MM.1S (cell line): ENCODE measurements at regions not wholly inside any gene's neighbourhood (a gene's known extent, or its start where the extent isn't known, plus 50 kb on each side); places are given as distances from the start of the nearest gene placed in this dataset.
"Not testable (repeated sequence)": the region's sequence is repeated elsewhere in the genome, so short reads cannot be mapped to it uniquely, and the experiment has no call there.

ENCODE experiments used
- DNase-seq: peaks from one replicate; pipeline ENCODE4 v3.0.0-alpha.2; 2015
- H2AFZ ChIP-seq: fragments of 300-600 bp; sonication (generic); 2 replicates; pipeline ENCODE4 v1.6.0; 2016; ENCODE audit warnings: antibody characterized with exemption, low read length
- H3F3A ChIP-seq: fragments of 300-600 bp; sonication (generic); 2 replicates; pipeline ENCODE4 v1.6.1; 2016; ENCODE audit warnings: mild to moderate bottlenecking, antibody characterized with exemption, low read length, moderate library complexity, mixed read lengths; ENCODE audit not compliant: insufficient read depth
- H3K27ac ChIP-seq: fragments of 300-600 bp; sonication (generic); 2 replicates; pipeline ENCODE4 v1.5.1; 2016; ENCODE audit warnings: mild to moderate bottlenecking, low read length
- H3K27me3 ChIP-seq: fragments of 300-600 bp; sonication (generic); replicated peaks from 2 replicates; pipeline ENCODE4 v1.6.0; 2016; ENCODE audit warnings: low read length; ENCODE audit not compliant: insufficient read depth
- H3K36me3 ChIP-seq: fragments of 300-600 bp; sonication (generic); replicated peaks from 2 replicates; pipeline ENCODE4 v1.6.1; 2016; ENCODE audit warnings: mild to moderate bottlenecking, low read length, mixed read lengths; ENCODE audit not compliant: insufficient read depth
- H3K4me1 ChIP-seq: fragments of 300-600 bp; sonication (generic); 2 replicates; pipeline ENCODE4 v1.6.1; 2016; ENCODE audit warnings: low read length, mixed read lengths
- H3K4me2 ChIP-seq: fragments of 300-600 bp; sonication (generic); 2 replicates; pipeline ENCODE4 v1.6.0; 2016; ENCODE audit warnings: low read depth, low read length
- H3K4me3 ChIP-seq: fragments of 300-600 bp; sonication (generic); 2 replicates; pipeline ENCODE4 v1.5.1; 2016; ENCODE audit warnings: low read length, mixed read lengths
- H3K79me2 ChIP-seq: fragments of 300-600 bp; sonication (generic); 2 replicates; pipeline ENCODE4 v1.6.1; 2016; ENCODE audit warnings: mixed run types, low read length, mixed read lengths
- H3K9ac ChIP-seq: fragments of 300-600 bp; sonication (generic); 2 replicates; pipeline ENCODE4 v1.6.1; 2016; ENCODE audit warnings: low read length, mixed read lengths
- H3K9me2 ChIP-seq: fragments of 300-600 bp; sonication (generic); replicated peaks from 2 replicates; pipeline ENCODE4 v1.6.1; 2016; ENCODE audit warnings: mild to moderate bottlenecking, low read length, mixed read lengths; ENCODE audit not compliant: insufficient read depth
- H3K9me3 ChIP-seq: fragments of 300-600 bp; sonication (generic); replicated peaks from 2 replicates; pipeline ENCODE4 v1.6.1; 2016; ENCODE audit warnings: mild to moderate bottlenecking, low read length, mixed read lengths; ENCODE audit not compliant: insufficient read depth
- H4K20me1 ChIP-seq: fragments of 300-600 bp; sonication (generic); 2 replicates; pipeline ENCODE4 v1.6.1; 2016; ENCODE audit warnings: mild to moderate bottlenecking, low read length, moderate library complexity, mixed read lengths; ENCODE audit not compliant: insufficient read depth

DNA sequence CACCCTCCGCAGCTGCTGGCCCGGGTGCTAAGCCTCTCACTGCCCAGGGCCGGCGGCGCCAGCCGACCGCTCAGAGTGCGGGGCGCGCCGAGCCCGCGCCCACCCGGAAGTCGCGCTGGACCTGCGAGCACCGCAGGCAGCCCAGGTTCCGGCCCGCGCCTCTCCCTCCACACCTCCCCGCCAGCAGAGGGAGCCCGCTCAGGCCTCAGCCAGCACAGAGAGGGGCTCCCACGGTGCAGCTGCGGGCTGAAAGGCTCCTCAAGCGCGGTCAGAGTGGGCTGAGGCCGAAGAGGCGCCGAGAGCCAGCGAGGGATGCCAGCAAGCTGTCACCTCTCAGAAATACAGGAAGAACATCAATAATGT lies 202.0 kb upstream of the C1QTNF3 start:
- DNase-seq: peak; percentile 64
- peaks cover 15% of the 10 kb centered on the region for H3K79me2 ChIP-seq

DNA sequence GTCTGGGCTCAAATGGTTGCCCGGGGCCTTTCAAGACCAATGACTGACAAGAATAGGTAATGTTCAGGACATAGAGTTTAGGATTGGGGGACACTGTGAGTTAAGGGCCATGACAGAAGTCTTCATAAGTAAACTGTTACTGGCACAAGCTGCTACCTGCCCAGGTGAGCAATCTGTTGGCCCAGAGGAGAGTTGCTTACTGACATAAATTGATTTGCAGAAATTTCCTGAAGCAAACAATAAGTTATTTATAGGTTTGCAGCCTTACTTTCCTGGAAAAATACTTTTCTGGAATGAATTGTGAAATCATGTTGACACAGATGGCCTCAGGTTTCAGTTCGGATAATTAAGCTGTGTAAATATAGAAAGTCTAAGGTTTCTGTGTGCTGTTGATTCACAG lies 202.8 kb upstream of the C1QTNF3 start:
- Histone ChIP-seq H3K79me2 (peaks cover 11% of the 10 kb centered on the region), H3K9ac (peak overlapping the region; percentile 50; the same call in 1 of the 2 replicates), H3K4me2 (peak overlapping the region; percentile 57; the same call in 1 of the 2 replicates), H3K27ac (peak overlapping the region; percentile 61; the same call in 1 of the 2 replicates), H3K4me3 (peak overlapping the region; percentile 51; the same call in 1 of the 2 replicates)
- not testable (repeated sequence) for H3K27me3 ChIP-seq, H3K4me1 ChIP-seq, H3K9me2 ChIP-seq, H3F3A ChIP-seq, H3K36me3 ChIP-seq, H2AFZ ChIP-seq, H4K20me1 ChIP-seq, H3K9me3 ChIP-seq
- peak; percentile 6 for DNase-seq

More for the DNA sequence above, 202.0 kb upstream of the C1QTNF3 start:
- H3K9me3 ChIP-seq, H3F3A ChIP-seq, H3K4me1 ChIP-seq, H4K20me1 ChIP-seq, H3K4me3 ChIP-seq, H2AFZ ChIP-seq, H3K9me2 ChIP-seq, H3K27me3 ChIP-seq, H3K36me3 ChIP-seq, H3K4me2 ChIP-seq: not testable (repeated sequence)
- Histone ChIP-seq H3K9ac (peak overlapping the region; percentile 44; the same call in 1 of the 2 replicates), H3K27ac (peak overlapping the region; percentile 39; the same call in 1 of the 2 replicates)

DNA sequence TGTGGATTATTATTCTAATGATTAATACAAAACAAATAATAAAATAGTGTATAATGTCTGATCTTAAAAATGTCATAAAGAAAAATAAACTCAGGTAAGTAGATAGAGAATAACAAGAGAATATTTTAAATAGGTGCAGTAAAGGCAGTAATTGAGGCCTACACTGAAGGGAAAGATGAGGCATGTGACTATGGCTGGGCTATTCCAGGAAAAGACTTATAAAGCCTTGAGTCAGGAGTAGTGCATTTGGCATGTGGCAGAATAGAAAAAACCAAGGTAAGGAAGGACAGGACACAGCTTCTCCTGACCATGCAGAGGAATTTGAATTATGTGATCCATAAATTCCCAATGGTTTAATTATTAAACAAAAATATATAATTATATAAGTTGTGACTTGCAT lies 215.6 kb upstream of the C1QTNF3 start:
- H3K9me3 ChIP-seq, H3F3A ChIP-seq, H3K36me3 ChIP-seq, DNase-seq, H3K27ac ChIP-seq, H3K27me3 ChIP-seq, H3K9me2 ChIP-seq, H3K9ac ChIP-seq, H4K20me1 ChIP-seq, H3K79me2 ChIP-seq, H3K4me3 ChIP-seq, H3K4me1 ChIP-seq, H2AFZ ChIP-seq, H3K4me2 ChIP-seq: not testable (repeated sequence)

DNA sequence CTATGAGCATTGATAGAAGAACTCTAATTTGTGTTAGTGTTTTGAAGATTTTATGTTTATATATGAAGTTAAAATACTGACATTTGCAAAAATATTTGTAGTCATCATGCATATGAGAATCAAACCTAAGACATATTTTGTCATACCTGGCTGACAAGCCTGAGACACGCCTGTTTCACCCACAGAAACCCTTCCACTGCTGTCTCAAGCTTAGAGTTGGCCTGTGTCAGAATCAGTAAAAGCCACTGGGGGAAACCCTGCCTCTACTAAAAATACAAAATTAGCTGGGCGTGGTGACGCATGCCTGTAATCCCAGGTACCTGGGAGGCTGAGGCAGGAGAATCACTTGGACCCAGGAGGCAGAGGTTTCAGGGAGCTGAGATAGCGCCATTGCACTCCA lies 218.0 kb upstream of the C1QTNF3 start:
- H3K4me3 ChIP-seq, H3K4me2 ChIP-seq, H3K36me3 ChIP-seq, H2AFZ ChIP-seq, H3K9me2 ChIP-seq, H4K20me1 ChIP-seq, H3K27ac ChIP-seq, DNase-seq, H3K27me3 ChIP-seq, H3K4me1 ChIP-seq, H3K9ac ChIP-seq, H3K79me2 ChIP-seq, H3F3A ChIP-seq, H3K9me3 ChIP-seq: not testable (repeated sequence)

DNA sequence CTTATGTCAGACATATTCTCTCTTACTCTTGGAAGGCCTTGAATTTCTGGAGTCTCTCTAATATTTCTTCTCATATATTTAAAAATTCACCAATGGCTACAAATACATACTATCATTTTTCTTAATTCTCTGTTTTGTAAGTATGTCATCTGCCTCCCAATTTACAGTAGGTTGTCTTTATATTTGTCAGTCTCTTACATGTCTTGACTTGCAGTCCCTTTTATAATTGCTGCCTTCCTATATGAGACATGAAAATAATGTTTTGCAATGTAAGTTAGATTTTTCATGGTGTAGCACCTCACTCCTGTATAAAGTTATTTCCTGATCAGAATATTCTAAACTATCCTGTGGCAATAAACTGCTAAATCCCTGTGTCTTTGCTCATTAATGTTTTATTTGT lies 223.1 kb upstream of the C1QTNF3 start:
- H3K4me1 ChIP-seq, DNase-seq, H3K27me3 ChIP-seq, H3F3A ChIP-seq, H3K36me3 ChIP-seq, H3K9me2 ChIP-seq, H3K9me3 ChIP-seq, H3K9ac ChIP-seq, H3K4me2 ChIP-seq, H3K79me2 ChIP-seq, H2AFZ ChIP-seq, H4K20me1 ChIP-seq, H3K27ac ChIP-seq, H3K4me3 ChIP-seq: not testable (repeated sequence)

DNA sequence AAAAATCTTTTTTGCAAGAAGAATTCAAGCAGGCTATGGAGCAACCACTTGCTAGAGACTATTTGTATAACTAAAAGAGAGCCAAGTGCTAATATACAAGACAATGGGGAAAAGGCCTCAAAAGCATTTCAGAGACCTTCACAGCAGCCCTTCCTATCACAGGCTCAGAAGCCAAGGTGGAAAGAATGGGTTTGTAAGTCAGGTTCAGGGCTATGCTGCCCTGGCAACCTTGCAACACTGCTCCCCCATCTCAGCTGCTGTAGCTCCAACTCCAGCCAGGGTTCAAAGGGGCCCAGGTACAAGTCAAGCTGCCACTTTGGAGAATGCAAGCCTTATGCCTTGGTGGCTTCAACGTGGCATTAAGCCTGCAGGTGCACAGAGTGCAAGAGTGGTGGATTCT lies 253.7 kb upstream of the C1QTNF3 start:
- H3K27ac ChIP-seq, H3K4me2 ChIP-seq, H3K27me3 ChIP-seq, H3K4me3 ChIP-seq, H3K79me2 ChIP-seq, H3K4me1 ChIP-seq, H3F3A ChIP-seq, H4K20me1 ChIP-seq, H3K9ac ChIP-seq, H3K9me2 ChIP-seq, H3K36me3 ChIP-seq, H2AFZ ChIP-seq, H3K9me3 ChIP-seq, DNase-seq: not testable (repeated sequence)

DNA sequence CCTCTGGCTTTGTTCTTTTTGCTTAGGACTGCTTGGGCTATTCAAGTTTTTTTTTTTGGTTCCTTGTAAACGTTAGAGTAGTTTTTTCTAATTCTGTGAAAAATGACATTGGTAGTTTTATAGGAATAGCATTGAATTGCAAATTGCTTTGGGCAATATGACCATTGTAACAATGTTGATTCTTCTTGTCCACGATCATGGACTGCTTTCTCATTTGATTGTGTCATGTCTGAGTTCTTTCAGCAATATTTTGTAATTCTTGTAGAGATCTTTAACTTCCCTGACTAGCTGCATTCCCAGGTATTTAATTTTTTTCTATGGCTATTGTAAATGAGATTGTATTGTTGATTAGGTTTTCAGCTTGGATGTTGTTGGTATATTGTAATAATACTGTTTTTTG lies 286.2 kb upstream of the C1QTNF3 start:
- H3K79me2 ChIP-seq, H3K27ac ChIP-seq, H2AFZ ChIP-seq: not testable (repeated sequence)

DNA sequence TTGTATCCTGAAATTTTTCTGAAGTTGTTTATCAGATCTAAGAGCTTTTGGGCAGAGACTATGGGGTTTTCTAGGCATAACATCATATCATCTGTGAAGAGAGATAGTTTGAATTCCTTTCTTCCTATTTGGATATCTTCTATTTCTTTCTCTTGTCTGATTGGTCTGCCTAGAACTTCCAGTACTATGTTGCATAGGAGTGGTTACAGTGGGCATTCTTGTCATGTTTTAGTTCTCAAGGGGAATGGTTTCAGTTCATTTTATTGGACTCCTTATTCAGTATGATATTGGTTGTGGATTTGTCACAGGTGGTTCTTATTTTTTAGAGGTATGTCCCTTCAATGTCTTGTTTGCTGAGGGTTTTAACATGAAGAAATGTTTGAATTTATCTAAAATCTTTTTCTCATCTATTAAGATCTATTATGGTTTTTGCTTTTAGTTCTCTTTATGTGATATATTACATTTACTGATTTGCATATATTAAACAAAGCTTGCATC lies 286.6 kb upstream of the C1QTNF3 start:
- H4K20me1 ChIP-seq, H3K4me2 ChIP-seq, DNase-seq, H3K27ac ChIP-seq, H3K9me3 ChIP-seq, H3K4me1 ChIP-seq, H3K27me3 ChIP-seq, H3K36me3 ChIP-seq, H3F3A ChIP-seq, H2AFZ ChIP-seq, H3K4me3 ChIP-seq, H3K9ac ChIP-seq, H3K9me2 ChIP-seq, H3K79me2 ChIP-seq: not testable (repeated sequence)

More for the DNA sequence above, 286.2 kb upstream of the C1QTNF3 start:
- not testable (repeated sequence) for H4K20me1 ChIP-seq, H3K4me1 ChIP-seq, H3K4me3 ChIP-seq, DNase-seq, H3K9me2 ChIP-seq, H3K4me2 ChIP-seq, H3K9ac ChIP-seq, H3K27me3 ChIP-seq, H3F3A ChIP-seq, H3K36me3 ChIP-seq, H3K9me3 ChIP-seq
